DOHH2 (cell line): ENCODE measurements at regions not wholly inside any gene's neighbourhood (a gene's known extent, or its start where the extent isn't known, plus 50 kb on each side); places are given as distances from the start of the nearest gene placed in this dataset.

Source experiments
- H3F3A ChIP-seq: fragments of 200-600 bp; sonication (generic), shearing (Covaris generic); 2 replicates; pipeline ENCODE4 v1.6.0; 2016; ENCODE audit warnings: antibody characterized with exemption, mild to moderate bottlenecking; ENCODE audit not compliant: control insufficient read depth, insufficient read depth
- H3K27ac ChIP-seq: fragments of 200-600 bp; sonication (generic); 2 replicates; pipeline ENCODE4 v1.5.1; 2014; ENCODE audit warnings: low read depth, mild to moderate bottlenecking, low read length, moderate library complexity
- H3K27me3 ChIP-seq: fragments of 200-600 bp; sonication (generic); 2 replicates; pipeline ENCODE4 v1.6.1; 2014; ENCODE audit warnings: mild to moderate bottlenecking, low read length, mixed read lengths; ENCODE audit not compliant: control insufficient read depth
- H3K36me3 ChIP-seq: fragments of 200-600 bp; sonication (generic); 2 replicates; pipeline ENCODE4 v1.6.1; 2014; ENCODE audit warnings: mild to moderate bottlenecking, low read length, moderate library complexity, mixed read lengths; ENCODE audit not compliant: control insufficient read depth
- H3K4me1 ChIP-seq: fragments of 200-600 bp; sonication (generic); 2 replicates; pipeline ENCODE4 v1.6.1; 2014; ENCODE audit warnings: mild to moderate bottlenecking, low read length, mixed read lengths; ENCODE audit not compliant: control insufficient read depth
- H3K4me2 ChIP-seq: fragments of 200-600 bp; sonication (generic); 2 replicates; pipeline ENCODE4 v1.6.0; 2014; ENCODE audit warnings: mild to moderate bottlenecking, low read length, moderate library complexity
- H3K4me3 ChIP-seq: fragments of 200-600 bp; sonication (generic); 2 replicates; pipeline ENCODE4 v1.5.1; 2014; ENCODE audit warnings: mild to moderate bottlenecking, low read length, mixed read lengths
- H3K79me2 ChIP-seq: fragments of 200-600 bp; sonication (generic); 2 replicates; pipeline ENCODE4 v1.6.1; 2014; ENCODE audit warnings: mild to moderate bottlenecking, low read length, mixed read lengths; ENCODE audit not compliant: control insufficient read depth
- H3K9me2 ChIP-seq: fragments of 200-600 bp; sonication (generic); replicated peaks from 2 replicates; pipeline ENCODE4 v1.6.1; 2014; ENCODE audit warnings: mild to moderate bottlenecking, low read length, mixed read lengths; ENCODE audit not compliant: control insufficient read depth
- H3K9me3 ChIP-seq: fragments of 200-600 bp; sonication (generic); 2 replicates; pipeline ENCODE4 v1.6.1; 2014; ENCODE audit warnings: antibody characterized with exemption, low read length, mixed read lengths; ENCODE audit not compliant: control insufficient read depth, insufficient read depth
- H4K20me1 ChIP-seq: fragments of 200-600 bp; sonication (generic); 2 replicates; pipeline ENCODE4 v1.6.0; 2014; ENCODE audit warnings: low read depth, mild to moderate bottlenecking, antibody characterized with exemption, low read length, moderate library complexity; ENCODE audit not compliant: control insufficient read depth, insufficient read depth
- CTCF ChIP-seq: fragments of 200-600 bp; sonication (generic); IDR thresholded peaks from one replicate; pipeline ENCODE4 v1.5.1; 2014; ENCODE audit warnings: antibody characterized with exemption, mild to moderate bottlenecking, low read depth, low read length; ENCODE audit not compliant: poor library complexity, severe bottlenecking
- EZH2phosphoT487 ChIP-seq: fragments of 200-600 bp; sonication (generic); IDR thresholded peaks from 2 replicates; pipeline ENCODE4 v1.6.1; 2017; ENCODE audit warnings: borderline replicate concordance, mild to moderate bottlenecking, antibody characterized with exemption, low read length, moderate library complexity, mixed read lengths

GRCh38 chr14:66413901-66414300 lies 72.3 kb upstream of the CCDC196 start:
- H4K20me1 ChIP-seq, result no peaks in the 10 kb centered on the region
- no peak overlapping the region for H3K4me2 ChIP-seq
- H3K36me3 ChIP-seq, result no peaks in the 10 kb centered on the region
- no peaks in the 10 kb centered on the region for H3K9me3 ChIP-seq
- H3K4me1 ChIP-seq, result no peaks in the 10 kb centered on the region
- H3K9me2 ChIP-seq, result no peaks in the 10 kb centered on the region
- H3K27ac ChIP-seq, result no peak overlapping the region
- H3K79me2 ChIP-seq, result no peaks in the 10 kb centered on the region
- H3F3A ChIP-seq, result no peaks in the 10 kb centered on the region
- TF ChIP-seq CTCF (no peak), EZH2phosphoT487 (no peak)
- H3K27me3 ChIP-seq, result no peaks in the 10 kb centered on the region
- H3K4me3 ChIP-seq, result no peak overlapping the region

- no peak for TF ChIP-seq EZH2phosphoT487
- TF ChIP-seq CTCF, result no peak
- no peaks in the 10 kb centered on the region for H4K20me1 ChIP-seq
- no peaks in the 10 kb centered on the region for H3F3A ChIP-seq
- no peak overlapping the region for H3K4me3 ChIP-seq
- H3K9me2 ChIP-seq, result no peaks in the 10 kb centered on the region
- no peaks in the 10 kb centered on the region for H3K36me3 ChIP-seq
- H3K9me3 ChIP-seq, result no peaks in the 10 kb centered on the region
- H3K4me2 ChIP-seq, result no peak overlapping the region
- H3K27ac ChIP-seq, result no peak overlapping the region
- no peaks in the 10 kb centered on the region for H3K79me2 ChIP-seq
- H3K27me3 ChIP-seq, result no peaks in the 10 kb centered on the region
- H3K4me1 ChIP-seq, result no peaks in the 10 kb centered on the region
Observed at GRCh38 chr14:66414511-66414910, 71.7 kb upstream of the CCDC196 start.

GRCh38 chr14:66420251-66421006 lies 65.7 kb upstream of the CCDC196 start:
- TF ChIP-seq CTCF (no peak), EZH2phosphoT487 (no peak)
- no peaks in the 10 kb centered on the region for H3K4me1 ChIP-seq
- no peak overlapping the region for H3K4me2 ChIP-seq
- H3K27me3 ChIP-seq, result no peaks in the 10 kb centered on the region
- no peak overlapping the region for H3K4me3 ChIP-seq
- no peaks in the 10 kb centered on the region for H4K20me1 ChIP-seq
- H3K9me2 ChIP-seq, result no peaks in the 10 kb centered on the region
- no peaks in the 10 kb centered on the region for H3K36me3 ChIP-seq
- no peak overlapping the region for H3K27ac ChIP-seq
- H3F3A ChIP-seq, result no peaks in the 10 kb centered on the region
- no peaks in the 10 kb centered on the region for H3K79me2 ChIP-seq
- no peaks in the 10 kb centered on the region for H3K9me3 ChIP-seq
